ENCODE measurements at regions not wholly inside any gene's neighbourhood (a gene's known extent, or its start where the extent isn't known, plus 50 kb on each side); places are given as distances from the start of the nearest gene placed in this dataset.

DNA sequence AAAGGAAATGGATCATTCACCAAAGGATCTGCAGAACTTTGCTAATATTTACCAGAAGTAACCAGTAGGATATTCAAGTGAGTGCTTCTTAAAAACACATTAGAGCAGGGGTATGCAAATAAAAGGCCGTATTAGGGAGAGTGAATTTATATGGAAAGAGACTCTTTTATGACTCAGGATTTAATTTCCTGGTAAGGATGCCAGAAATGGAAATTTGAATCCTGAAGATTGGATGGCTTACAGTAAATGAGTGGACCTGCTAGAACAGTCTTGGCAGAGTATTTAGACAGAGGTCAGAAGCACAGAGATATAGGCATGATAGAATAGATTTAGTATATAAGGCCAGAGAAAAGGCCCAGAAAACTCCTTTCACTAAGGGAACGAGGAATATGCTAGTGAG is 201.6 kb downstream of the SLITRK5 start:
- DNase-seq (ENCODE audit: extremely low read depth in 1 of 2, low read depth in 1 of 2) = no peak

DNA sequence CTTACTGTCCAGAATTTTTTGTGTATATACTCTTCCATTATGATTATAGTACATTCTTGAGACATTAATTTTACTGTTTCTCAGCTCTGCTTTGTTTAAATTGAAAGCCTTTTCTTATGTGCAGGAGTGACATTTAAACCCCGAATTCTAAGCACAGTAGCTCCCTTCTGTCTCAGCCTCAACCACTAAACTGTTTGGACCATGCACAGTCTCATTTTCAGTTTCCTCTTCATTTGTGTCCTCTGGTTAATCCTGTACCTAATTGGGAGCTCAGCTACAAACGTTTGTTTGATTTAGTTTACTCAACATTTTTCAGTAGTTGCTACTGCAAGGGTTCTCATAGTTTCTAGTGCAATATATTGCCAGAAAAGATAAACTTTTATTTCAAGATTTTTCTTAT is 206.3 kb downstream of the SLITRK5 start:
- DNase-seq (ENCODE audit: extremely low read depth in 1 of 2, low read depth in 1 of 2) = no peak

- no peak for DNase-seq (ENCODE audit: extremely low read depth in 1 of 2, low read depth in 1 of 2)
Observed at GRCh38 chr13:87878706-87879105, 207.5 kb downstream of the SLITRK5 start.

GRCh38 chr13:87884884-87885283 is 213.7 kb downstream of the SLITRK5 start:
- DNase-seq (ENCODE audit: extremely low read depth in 1 of 2, low read depth in 1 of 2) = no peak

- DNase-seq (ENCODE audit: extremely low read depth in 1 of 2, low read depth in 1 of 2) = no peak
Observed at GRCh38 chr13:87887459-87888123, 216.4 kb downstream of the SLITRK5 start.

DNA sequence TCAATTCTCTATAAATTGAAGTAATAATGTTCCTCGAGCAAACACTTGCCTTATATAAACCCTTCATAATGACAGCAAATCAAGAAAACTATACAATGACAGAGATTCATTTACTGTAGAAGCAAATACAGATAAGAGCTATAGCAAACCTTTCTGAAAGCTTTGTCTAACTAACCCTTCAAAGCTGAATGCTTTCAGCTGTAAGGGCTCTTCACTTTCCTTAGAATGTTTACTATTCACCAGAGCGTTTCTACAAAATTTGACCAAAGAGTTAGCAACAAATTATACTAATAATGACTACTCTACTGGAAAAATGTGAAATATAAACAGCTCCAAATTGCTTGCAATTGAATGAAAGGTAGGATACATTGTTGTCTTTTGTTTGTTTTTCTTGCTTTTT is 218.1 kb downstream of the SLITRK5 start:
- DNase-seq (ENCODE audit: extremely low read depth in 1 of 2, low read depth in 1 of 2) = no peak

GRCh38 chr13:87893186-87893585 is 222.0 kb downstream of the SLITRK5 start:
- DNase-seq (ENCODE audit: extremely low read depth in 1 of 2, low read depth in 1 of 2) = no peak

DNA sequence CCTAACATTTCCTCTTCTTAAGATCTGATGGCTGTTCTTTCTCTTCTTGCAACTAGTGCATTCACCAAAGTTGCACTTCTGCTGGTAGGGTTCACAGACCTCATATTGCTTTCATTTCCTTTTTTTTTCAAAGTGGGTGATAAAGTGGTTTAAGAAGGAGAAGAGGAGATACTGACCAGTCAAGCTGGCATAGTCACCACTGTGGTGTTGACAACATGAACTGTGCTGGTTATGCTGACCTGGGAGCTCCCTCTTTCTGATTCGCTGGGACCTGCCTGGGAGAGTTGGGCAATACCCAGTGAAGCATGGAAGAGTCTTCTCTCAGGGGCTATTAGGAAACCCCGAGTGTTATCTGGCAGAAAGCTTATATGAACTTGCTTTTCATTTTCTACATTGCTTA is 222.9 kb downstream of the SLITRK5 start:
- no peak for DNase-seq (ENCODE audit: extremely low read depth in 1 of 2, low read depth in 1 of 2)

GRCh38 chr13:87903553-87903952 is 232.4 kb downstream of the SLITRK5 start:
- DNase-seq (ENCODE audit: extremely low read depth in 1 of 2, low read depth in 1 of 2) = no peak

DNA sequence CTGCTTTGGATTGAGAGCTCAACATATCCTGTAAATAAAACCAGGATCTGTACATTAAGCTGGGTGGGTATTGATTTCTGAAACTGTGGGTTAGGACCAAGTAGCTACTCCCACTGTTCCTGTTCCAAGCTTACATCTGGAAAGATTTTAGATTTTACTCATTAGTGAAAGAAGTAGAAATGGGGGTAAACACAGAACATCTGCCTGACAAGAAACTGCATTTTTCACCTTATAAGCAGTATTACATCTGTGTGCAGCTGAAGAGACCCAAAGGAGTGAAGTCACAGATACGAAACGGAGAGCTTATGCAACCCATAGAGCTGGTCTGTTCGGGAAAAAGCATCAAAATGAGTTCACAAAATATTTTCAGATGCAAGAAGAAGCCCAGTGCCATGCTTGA is 235.2 kb downstream of the SLITRK5 start:
- no peak for DNase-seq (ENCODE audit: extremely low read depth in 1 of 2, low read depth in 1 of 2)

GRCh38 chr13:87907202-87907601 is 236.0 kb downstream of the SLITRK5 start:
- no peak for DNase-seq (ENCODE audit: extremely low read depth in 1 of 2, low read depth in 1 of 2)

DNA sequence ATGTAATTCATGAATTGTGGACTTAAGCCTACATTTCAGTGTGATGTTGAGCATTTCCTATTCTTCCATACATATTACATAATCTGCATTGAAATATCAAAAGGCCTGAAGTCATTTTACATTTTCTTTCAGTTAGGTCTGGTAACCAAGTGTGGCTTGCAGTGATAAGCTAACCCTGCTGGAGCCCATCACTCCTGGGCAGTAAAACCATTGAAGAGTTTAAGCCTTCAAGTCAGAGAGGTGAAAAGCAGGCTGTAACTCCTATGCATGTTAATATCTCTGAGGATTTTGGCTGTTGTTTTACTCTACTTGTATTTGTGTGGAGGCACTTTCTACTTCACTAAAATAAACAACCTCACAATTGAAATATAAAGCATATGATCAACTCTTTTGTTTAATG is 248.8 kb downstream of the SLITRK5 start:
- no peak for DNase-seq (ENCODE audit: extremely low read depth in 1 of 2, low read depth in 1 of 2)

GRCh38 chr13:87923753-87924152 is 252.6 kb downstream of the SLITRK5 start:
- DNase-seq (ENCODE audit: extremely low read depth in 1 of 2, low read depth in 1 of 2) = no peak

GRCh38 chr13:87925006-87925405 is 253.8 kb downstream of the SLITRK5 start:
- DNase-seq (ENCODE audit: extremely low read depth in 1 of 2, low read depth in 1 of 2) = no peak

DNA sequence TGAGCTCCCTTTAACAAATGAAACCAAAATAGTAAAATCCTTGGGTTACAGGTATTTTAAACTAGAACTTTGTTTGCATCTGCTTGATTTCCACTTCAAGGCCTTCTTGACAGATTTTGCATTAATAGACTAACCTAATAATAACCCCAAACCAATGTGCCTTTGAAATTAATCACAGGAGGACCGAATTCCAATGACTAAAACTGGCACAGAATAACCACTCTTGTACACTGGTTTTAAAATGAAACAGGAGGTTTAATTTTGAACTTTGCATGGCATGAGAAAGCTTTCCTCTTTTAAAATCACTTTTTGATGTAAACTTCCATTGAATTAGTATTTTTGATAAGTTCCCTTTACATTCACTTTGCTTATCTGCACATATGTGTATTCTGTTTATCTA is 269.6 kb downstream of the SLITRK5 start:
- DNase-seq (ENCODE audit: extremely low read depth in 1 of 2, low read depth in 1 of 2) = no peak

- no peak for DNase-seq (ENCODE audit: extremely low read depth in 1 of 2, low read depth in 1 of 2)
Observed at GRCh38 chr13:87941226-87941625, 270.1 kb downstream of the SLITRK5 start.

DNA sequence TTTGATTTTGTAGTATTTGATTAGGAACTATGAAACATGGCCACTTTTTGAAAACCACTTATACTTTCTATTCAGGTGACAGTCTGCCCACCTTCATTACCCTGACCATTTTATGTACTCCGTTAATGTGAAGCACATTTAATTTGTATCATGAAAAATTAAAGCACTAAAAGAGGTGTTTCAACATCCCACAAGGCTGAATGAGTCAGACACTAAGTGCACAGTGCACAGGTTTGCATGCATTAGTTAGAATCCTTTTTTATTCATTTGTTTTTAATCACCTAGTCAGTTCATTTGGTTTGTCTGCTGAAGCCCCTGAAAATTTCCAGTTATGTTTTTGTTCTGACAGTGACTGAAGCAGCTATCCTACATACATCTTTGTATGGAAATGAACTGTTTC is 271.0 kb downstream of the SLITRK5 start:
- no peak for DNase-seq (ENCODE audit: extremely low read depth in 1 of 2, low read depth in 1 of 2)

- no peak for DNase-seq (ENCODE audit: extremely low read depth in 1 of 2, low read depth in 1 of 2)
Observed at GRCh38 chr13:87944038-87944437, 272.9 kb downstream of the SLITRK5 start.

- DNase-seq (ENCODE audit: extremely low read depth in 1 of 2, low read depth in 1 of 2) = no peak
Observed at GRCh38 chr13:87952377-87952776, 281.2 kb downstream of the SLITRK5 start.

DNA sequence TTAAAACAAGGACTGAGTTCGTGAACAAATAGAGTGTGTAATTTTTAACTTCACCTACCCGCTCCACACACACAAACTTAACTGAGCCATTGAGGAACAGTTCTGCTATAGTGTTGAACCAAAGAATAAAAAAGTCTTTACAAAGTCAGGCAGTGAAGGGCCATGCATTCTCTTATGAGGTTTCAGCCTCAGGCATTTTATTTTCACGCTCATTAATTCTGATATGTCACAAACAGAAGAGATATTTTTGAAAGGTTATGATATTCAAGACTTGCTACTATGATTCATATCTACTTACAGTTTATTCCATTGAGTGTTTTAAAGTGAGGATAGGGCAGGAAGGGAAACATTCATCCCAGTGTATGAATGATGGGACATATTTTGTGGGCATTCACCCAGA is 282.2 kb downstream of the SLITRK5 start:
- DNase-seq (ENCODE audit: extremely low read depth in 1 of 2, low read depth in 1 of 2) = no peak

DNA sequence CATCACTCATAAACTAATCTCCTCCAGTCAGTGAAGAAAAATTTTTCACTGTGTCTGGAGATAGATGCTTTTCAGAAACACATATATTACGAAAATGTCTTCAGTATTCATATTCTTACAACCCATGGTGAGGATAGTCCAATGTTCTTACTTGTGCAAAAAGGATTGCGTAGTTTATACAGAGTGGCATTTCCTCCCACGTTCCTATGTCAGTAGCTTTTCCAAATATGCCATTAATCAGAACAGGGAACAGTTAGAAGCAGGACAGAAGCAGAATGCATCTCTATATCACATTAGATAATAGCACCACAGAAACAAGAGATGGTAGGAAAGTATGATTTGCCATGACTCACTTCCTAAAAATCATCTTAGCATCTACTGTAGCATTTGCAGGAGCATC is 282.9 kb downstream of the SLITRK5 start:
- no peak for DNase-seq (ENCODE audit: extremely low read depth in 1 of 2, low read depth in 1 of 2)

DNA sequence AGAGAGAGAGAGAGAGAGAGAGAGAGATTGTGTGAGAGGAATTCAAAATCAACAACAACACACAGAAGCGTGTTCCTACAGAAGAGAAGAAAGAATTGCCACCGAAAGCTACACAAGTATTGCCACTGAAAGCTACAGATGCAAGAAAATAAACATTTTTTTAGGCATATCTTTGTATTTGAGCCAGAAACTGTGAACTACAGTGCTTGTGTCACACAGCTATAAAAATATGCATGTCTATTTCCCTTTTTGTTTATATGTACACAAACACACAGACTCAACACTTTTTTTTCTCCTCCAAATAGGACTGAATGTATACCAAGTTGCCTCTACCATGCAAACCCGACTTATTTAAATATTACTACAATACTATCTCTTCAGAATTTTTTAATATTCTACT is 290.4 kb downstream of the SLITRK5 start:
- DNase-seq (ENCODE audit: extremely low read depth in 1 of 2, low read depth in 1 of 2) = no peak

DNA sequence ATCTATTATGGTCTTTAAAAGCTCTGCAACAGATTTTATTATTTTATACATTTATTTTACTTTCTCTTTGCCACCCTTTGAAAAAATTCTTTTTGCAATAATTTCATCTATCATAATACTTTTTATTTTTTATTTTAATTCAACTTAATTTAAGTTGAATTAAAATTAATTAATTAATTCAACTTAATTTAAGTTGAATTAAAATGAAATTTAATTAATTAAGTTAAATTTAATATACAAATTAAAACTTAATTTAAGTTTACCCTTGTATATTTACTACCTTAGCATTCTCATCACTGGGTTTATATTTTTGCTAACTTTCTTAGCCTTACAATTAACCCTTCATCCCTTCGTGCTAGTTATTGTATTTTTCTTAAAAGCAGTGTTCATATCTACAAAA is 301.4 kb downstream of the SLITRK5 start:
- no peak for DNase-seq (ENCODE audit: extremely low read depth in 1 of 2, low read depth in 1 of 2)
